Right lobe of liver (tissue), 4 donors: ENCODE measurements at regions not wholly inside any gene's neighbourhood (a gene's known extent, or its start where the extent isn't known, plus 50 kb on each side); places are given as distances from the start of the nearest gene placed in this dataset.

Experiments used
- CTCF ChIP-seq, 4 donors: fragments of 200-600 bp in 3 of 4; fragments of 450-650 bp in 1 of 4; IDR thresholded peaks; one replicate each; pipeline versions ENCODE4 v1.5.1 to v1.8.0; 2016 to 2022; ENCODE audit warnings: antibody characterized with exemption in 4 of 4, mild to moderate bottlenecking in 2 of 4
- POLR2A ChIP-seq: fragments of 450-650 bp; IDR thresholded peaks from one replicate; pipeline ENCODE4 v1.6.1; 2017; ENCODE audit warnings: antibody characterized with exemption, mild to moderate bottlenecking
- donor health status: DM: no; HTN: no; CAD: no.
- donor health status: DM: no; HTN: no; CAD: no.
- donor health status: DM: no; HTN: yes; CAD: no.

- no peak for TF ChIP-seq CTCF (IDR thresholded peaks at IDR 0.05)
- no peak for TF ChIP-seq POLR2A
These were observed 827.4 kb upstream of the NR2F2 start for GRCh38 chr15:95503107-95503506.
